Mucosa of descending colon (tissue), 3 donors: ENCODE measurements at regions not wholly inside any gene's neighbourhood (a gene's known extent, or its start where the extent isn't known, plus 50 kb on each side); places are given as distances from the start of the nearest gene placed in this dataset.

Source experiments
- ATAC-seq: fragments of 200-7000 bp; cut with Tn5 transposase; one replicate; pipeline ENCODE4 v1.9.1; 2020; ENCODE audit warnings: mild to moderate bottlenecking, moderate library complexity
- DNase-seq, 3 donors: peaks; one replicate each; pipeline ENCODE4 v3.0.0-alpha.2; 2020
- H3K36me3 ChIP-seq: fragments of 200-600 bp; one replicate; pipeline ENCODE4 v1.8.0; 2021; ENCODE audit warnings: low read depth, mild to moderate bottlenecking
- H3K4me1 ChIP-seq: fragments of 200-600 bp; one replicate; pipeline ENCODE4 v1.8.0; 2021; ENCODE audit warnings: low read depth, mild to moderate bottlenecking
- H3K4me3 ChIP-seq: fragments of 200-600 bp; one replicate; pipeline ENCODE4 v1.8.0; 2021; ENCODE audit warnings: mild to moderate bottlenecking
- H3K9me3 ChIP-seq: fragments of 200-600 bp; one replicate; pipeline ENCODE4 v1.8.0; 2021; ENCODE audit warnings: mild to moderate bottlenecking
- intact Hi-C, 2 donors: fragments of 100-400 bp; cut with DNase I in 1 of 2; cut with micrococcal nuclease in 1 of 2; formaldehyde crosslinking; loops; one replicate each; pipeline versions ENCODE4 v1.11.0 to v1.11.1; 2022; cut with DNase I, micrococcal nuclease
- TF ChIP-seq, protein P1 (sequence below): fragments of 200-600 bp; IDR thresholded peaks from one replicate; pipeline ENCODE4 v1.8.0; 2022; ENCODE audit warnings: antibody characterized with exemption, mild to moderate bottlenecking
- donor health status: DM: no; HTN: no; CAD: no; lungs with moderate emphysema.
- donor health status: DM: no; HTN: no; CAD: no.
- donor health status: DM: no; HTN: yes; CAD: no.

GRCh38 chr7:39891894-39892293 is 58.2 kb upstream of the CDK13 start:
- TF ChIP-seq, protein P1, sequence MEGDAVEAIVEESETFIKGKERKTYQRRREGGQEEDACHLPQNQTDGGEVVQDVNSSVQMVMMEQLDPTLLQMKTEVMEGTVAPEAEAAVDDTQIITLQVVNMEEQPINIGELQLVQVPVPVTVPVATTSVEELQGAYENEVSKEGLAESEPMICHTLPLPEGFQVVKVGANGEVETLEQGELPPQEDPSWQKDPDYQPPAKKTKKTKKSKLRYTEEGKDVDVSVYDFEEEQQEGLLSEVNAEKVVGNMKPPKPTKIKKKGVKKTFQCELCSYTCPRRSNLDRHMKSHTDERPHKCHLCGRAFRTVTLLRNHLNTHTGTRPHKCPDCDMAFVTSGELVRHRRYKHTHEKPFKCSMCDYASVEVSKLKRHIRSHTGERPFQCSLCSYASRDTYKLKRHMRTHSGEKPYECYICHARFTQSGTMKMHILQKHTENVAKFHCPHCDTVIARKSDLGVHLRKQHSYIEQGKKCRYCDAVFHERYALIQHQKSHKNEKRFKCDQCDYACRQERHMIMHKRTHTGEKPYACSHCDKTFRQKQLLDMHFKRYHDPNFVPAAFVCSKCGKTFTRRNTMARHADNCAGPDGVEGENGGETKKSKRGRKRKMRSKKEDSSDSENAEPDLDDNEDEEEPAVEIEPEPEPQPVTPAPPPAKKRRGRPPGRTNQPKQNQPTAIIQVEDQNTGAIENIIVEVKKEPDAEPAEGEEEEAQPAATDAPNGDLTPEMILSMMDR: no peak
- DNase-seq (no peak), ATAC-seq (no peak)
- Histone ChIP-seq H3K4me3 (no peak overlapping the region), H3K36me3 (no peaks in the 10 kb centered on the region), H3K4me1 (no peaks in the 10 kb centered on the region), H3K9me3 (no peaks in the 10 kb centered on the region)
- intact Hi-C loops: loop anchor here in 1 of 2 donors (10.0 kb wide), 1 partner anchor 163 kb away; no protein-coding TSS in a partner anchor

DNA sequence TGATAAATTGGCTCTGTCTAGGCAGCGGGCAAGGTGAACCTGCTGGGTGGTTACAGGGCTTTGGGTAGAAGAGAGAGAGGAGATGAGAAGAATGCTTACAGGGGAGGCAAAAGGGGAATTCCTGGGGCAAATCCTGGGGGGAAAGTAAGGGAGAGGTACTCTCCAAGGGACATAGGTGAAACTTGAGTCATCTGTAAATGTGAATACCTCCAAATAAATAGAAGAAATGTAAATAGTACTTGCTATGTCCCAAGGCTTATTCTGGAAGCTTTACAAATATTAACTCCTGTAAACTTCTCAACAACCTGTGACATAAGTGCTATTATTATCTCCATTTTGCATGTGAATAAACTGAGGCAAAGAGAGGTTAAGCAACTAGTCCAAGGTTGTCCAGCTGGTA is 57.7 kb upstream of the CDK13 start:
- no peak for ATAC-seq
- Histone ChIP-seq H3K36me3 (no peaks in the 10 kb centered on the region), H3K4me3 (no peak overlapping the region), H3K9me3 (no peaks in the 10 kb centered on the region), H3K4me1 (no peaks in the 10 kb centered on the region)
- intact Hi-C loops: loop anchor here in 1 of 2 donors (10.0 kb wide), 1 partner anchor 162 kb away; no protein-coding TSS in a partner anchor
- no peak for DNase-seq
- TF ChIP-seq, protein P1: no peak

GRCh38 chr7:39894904-39895303 is 55.2 kb upstream of the CDK13 start:
- no peak for ATAC-seq
- DNase-seq: no peak
- Histone ChIP-seq H3K4me3 (no peak overlapping the region), H3K4me1 (no peaks in the 10 kb centered on the region), H3K36me3 (no peaks in the 10 kb centered on the region), H3K9me3 (no peaks in the 10 kb centered on the region)
- TF ChIP-seq, protein P1: no peak
- intact Hi-C loops: loop anchor here (5.0 to 10.0 kb wide), 2 partner anchors 157 to 160 kb away; no protein-coding TSS in a partner anchor

GRCh38 chr7:39896840-39897239 is 53.2 kb upstream of the CDK13 start:
- no peak overlapping the region for H3K4me3 ChIP-seq
- no peaks in the 10 kb centered on the region for H3K9me3 ChIP-seq
- intact Hi-C loops: loop anchor here (5.0 to 10.0 kb wide), 2 partner anchors 155 to 158 kb away; no protein-coding TSS in a partner anchor
- ATAC-seq (no peak), DNase-seq (no peak)
- TF ChIP-seq, protein P1: no peak
- no peaks in the 10 kb centered on the region for H3K36me3 ChIP-seq
- H3K4me1 ChIP-seq: no peaks in the 10 kb centered on the region

DNA sequence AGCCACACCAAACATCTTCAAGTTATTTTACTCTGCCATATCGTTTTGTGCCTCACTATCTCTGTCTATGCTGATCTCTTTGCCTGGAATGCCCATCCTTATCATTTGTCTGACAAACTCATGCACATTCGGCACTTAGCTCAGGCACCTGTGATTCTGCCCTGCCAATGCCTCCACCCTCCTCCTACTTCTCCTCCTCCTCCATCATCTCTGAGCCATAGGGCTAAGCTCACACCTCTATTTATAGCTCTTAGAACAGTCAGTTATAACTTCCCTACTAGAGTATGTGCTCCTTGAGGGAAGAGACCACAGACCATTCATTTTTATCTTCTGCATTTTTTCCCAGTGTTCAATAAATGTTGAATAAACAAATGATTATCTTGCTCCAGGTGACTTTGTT is 51.2 kb upstream of the CDK13 start:
- ATAC-seq: no peak
- DNase-seq: no peak
- TF ChIP-seq, protein P1: no peak
- Histone ChIP-seq H3K4me3 (no peak overlapping the region), H3K9me3 (no peaks in the 10 kb centered on the region), H3K36me3 (no peaks in the 10 kb centered on the region), H3K4me1 (no peaks in the 10 kb centered on the region)
- intact Hi-C loops: loop anchor here (5.0 to 10.0 kb wide), 2 partner anchors 153 to 156 kb away; no protein-coding TSS in a partner anchor
